ENCODE measurements at regions not wholly inside any gene's neighbourhood (a gene's known extent, or its start where the extent isn't known, plus 50 kb on each side); places are given as distances from the start of the nearest gene placed in this dataset.
"Not testable (repeated sequence)": the region's sequence is repeated elsewhere in the genome, so short reads cannot be mapped to it uniquely, and the experiment has no call there.

- H3K9me3 ChIP-seq (replicated peaks in 1 of 2; ENCODE audit: control insufficient read depth in 2 of 2, insufficient read depth in 1 of 2, low read depth in 1 of 2, low read length in 2 of 2); DNase-seq (ENCODE audit: low spot score); H3K23ac ChIP-seq (ENCODE audit: low read depth, low read length, poor library complexity); H2BK15ac ChIP-seq (ENCODE audit: low read length); H3K4me2 ChIP-seq (ENCODE audit: insufficient read depth, low read length, poor library complexity, severe bottlenecking); H2AFZ ChIP-seq (ENCODE audit: low read length); H3K79me1 ChIP-seq (ENCODE audit: low read depth, low read length); H3K14ac ChIP-seq (ENCODE audit: low read length); H3K4me1 ChIP-seq (ENCODE audit: control insufficient read depth in 2 of 2, insufficient read depth in 1 of 2, low read depth in 1 of 2, low read length in 2 of 2); H3K18ac ChIP-seq (ENCODE audit: low read length); H2BK5ac ChIP-seq (ENCODE audit: low read length); H3K27me3 ChIP-seq (ENCODE audit: control insufficient read depth in 3 of 3, insufficient read depth in 3 of 3, low read depth in 1 of 3, low read length in 3 of 3); H3K4ac ChIP-seq (ENCODE audit: low read length); H3K9ac ChIP-seq (ENCODE audit: low read depth, low read length, poor library complexity); H2BK120ac ChIP-seq (ENCODE audit: low read depth, low read length); H4K91ac ChIP-seq (ENCODE audit: low read depth, low read length, poor library complexity); H3K36me3 ChIP-seq (replicated peaks in 1 of 2; ENCODE audit: control insufficient read depth in 2 of 2, insufficient read depth in 2 of 2, low read length in 2 of 2); H2AK5ac ChIP-seq (ENCODE audit: low read depth, low read length); H4K8ac ChIP-seq (ENCODE audit: low read depth, low read length); H3K4me3 ChIP-seq (ENCODE audit: low read length in 2 of 2); H2BK12ac ChIP-seq (ENCODE audit: low read length); H3K27ac ChIP-seq (replicated peaks; ENCODE audit: low read length): not testable (repeated sequence)
Measured at GRCh38 chr9:42442680-42443079, 259.2 kb downstream of the SPATA31A6 start.

GRCh38 chr9:42443414-42443813, 260.0 kb downstream of the SPATA31A6 start:
- H3K4me2 ChIP-seq (ENCODE audit: insufficient read depth, low read length, poor library complexity, severe bottlenecking); H3K4me1 ChIP-seq (ENCODE audit: control insufficient read depth in 2 of 2, insufficient read depth in 1 of 2, low read depth in 1 of 2, low read length in 2 of 2); H3K4ac ChIP-seq (ENCODE audit: low read length); H2AK5ac ChIP-seq (ENCODE audit: low read depth, low read length); H4K91ac ChIP-seq (ENCODE audit: low read depth, low read length, poor library complexity); H3K79me1 ChIP-seq (ENCODE audit: low read depth, low read length); H3K23ac ChIP-seq (ENCODE audit: low read depth, low read length, poor library complexity); H3K9me3 ChIP-seq (replicated peaks in 1 of 2; ENCODE audit: control insufficient read depth in 2 of 2, insufficient read depth in 1 of 2, low read depth in 1 of 2, low read length in 2 of 2); DNase-seq (ENCODE audit: low spot score); H3K36me3 ChIP-seq (replicated peaks in 1 of 2; ENCODE audit: control insufficient read depth in 2 of 2, insufficient read depth in 2 of 2, low read length in 2 of 2); H3K27ac ChIP-seq (replicated peaks; ENCODE audit: low read length); H3K27me3 ChIP-seq (ENCODE audit: control insufficient read depth in 3 of 3, insufficient read depth in 3 of 3, low read depth in 1 of 3, low read length in 3 of 3); H3K18ac ChIP-seq (ENCODE audit: low read length); H2BK15ac ChIP-seq (ENCODE audit: low read length); H4K8ac ChIP-seq (ENCODE audit: low read depth, low read length); H3K9ac ChIP-seq (ENCODE audit: low read depth, low read length, poor library complexity); H3K4me3 ChIP-seq (ENCODE audit: low read length in 2 of 2); H3K14ac ChIP-seq (ENCODE audit: low read length); H2BK5ac ChIP-seq (ENCODE audit: low read length); H2BK12ac ChIP-seq (ENCODE audit: low read length); H2BK120ac ChIP-seq (ENCODE audit: low read depth, low read length): not testable (repeated sequence)
- H2AFZ ChIP-seq (ENCODE audit: low read length), result peak overlapping the region; percentile 7
- WGBS, 2 donors (ENCODE audit: extremely low coverage in 2 of 2, insufficient read length in 2 of 2, insufficient replicate concordance in 1 of 2), result no CpG with 5 or more reads among the region's 2 CpGs

GRCh38 chr9:42461436-42461835, 278.0 kb downstream of the SPATA31A6 start:
- H3K9me3 ChIP-seq (replicated peaks in 1 of 2; ENCODE audit: control insufficient read depth in 2 of 2, insufficient read depth in 1 of 2, low read depth in 1 of 2, low read length in 2 of 2); H3K27ac ChIP-seq (replicated peaks; ENCODE audit: low read length); H3K79me1 ChIP-seq (ENCODE audit: low read depth, low read length); H3K4ac ChIP-seq (ENCODE audit: low read length); H4K91ac ChIP-seq (ENCODE audit: low read depth, low read length, poor library complexity); H2AK5ac ChIP-seq (ENCODE audit: low read depth, low read length); H2BK15ac ChIP-seq (ENCODE audit: low read length); H3K4me1 ChIP-seq (ENCODE audit: control insufficient read depth in 2 of 2, insufficient read depth in 1 of 2, low read depth in 1 of 2, low read length in 2 of 2); H3K14ac ChIP-seq (ENCODE audit: low read length); H4K8ac ChIP-seq (ENCODE audit: low read depth, low read length); H3K27me3 ChIP-seq (ENCODE audit: control insufficient read depth in 3 of 3, insufficient read depth in 3 of 3, low read depth in 1 of 3, low read length in 3 of 3); H3K4me2 ChIP-seq (ENCODE audit: insufficient read depth, low read length, poor library complexity, severe bottlenecking); H2BK12ac ChIP-seq (ENCODE audit: low read length); H3K23ac ChIP-seq (ENCODE audit: low read depth, low read length, poor library complexity); H3K9ac ChIP-seq (ENCODE audit: low read depth, low read length, poor library complexity); H3K18ac ChIP-seq (ENCODE audit: low read length); H2BK120ac ChIP-seq (ENCODE audit: low read depth, low read length); DNase-seq (ENCODE audit: low spot score); H2AFZ ChIP-seq (ENCODE audit: low read length); H3K36me3 ChIP-seq (replicated peaks in 1 of 2; ENCODE audit: control insufficient read depth in 2 of 2, insufficient read depth in 2 of 2, low read length in 2 of 2); H3K4me3 ChIP-seq (ENCODE audit: low read length in 2 of 2); H2BK5ac ChIP-seq (ENCODE audit: low read length): not testable (repeated sequence)
- WGBS, 2 donors (ENCODE audit: extremely low coverage in 2 of 2, insufficient read length in 2 of 2, insufficient replicate concordance in 1 of 2), result no CpG with 5 or more reads among the region's 2 CpGs

GRCh38 chr9:42461863-42462262, 278.4 kb downstream of the SPATA31A6 start:
- H3K23ac ChIP-seq (ENCODE audit: low read depth, low read length, poor library complexity); H4K91ac ChIP-seq (ENCODE audit: low read depth, low read length, poor library complexity); H2BK15ac ChIP-seq (ENCODE audit: low read length); H3K9me3 ChIP-seq (replicated peaks in 1 of 2; ENCODE audit: control insufficient read depth in 2 of 2, insufficient read depth in 1 of 2, low read depth in 1 of 2, low read length in 2 of 2); H3K4me2 ChIP-seq (ENCODE audit: insufficient read depth, low read length, poor library complexity, severe bottlenecking); H4K8ac ChIP-seq (ENCODE audit: low read depth, low read length); H3K79me1 ChIP-seq (ENCODE audit: low read depth, low read length); H2BK120ac ChIP-seq (ENCODE audit: low read depth, low read length); H3K36me3 ChIP-seq (replicated peaks in 1 of 2; ENCODE audit: control insufficient read depth in 2 of 2, insufficient read depth in 2 of 2, low read length in 2 of 2); H3K4me1 ChIP-seq (ENCODE audit: control insufficient read depth in 2 of 2, insufficient read depth in 1 of 2, low read depth in 1 of 2, low read length in 2 of 2); H2AK5ac ChIP-seq (ENCODE audit: low read depth, low read length); H2AFZ ChIP-seq (ENCODE audit: low read length); H3K18ac ChIP-seq (ENCODE audit: low read length); H3K14ac ChIP-seq (ENCODE audit: low read length); H3K27me3 ChIP-seq (ENCODE audit: control insufficient read depth in 3 of 3, insufficient read depth in 3 of 3, low read depth in 1 of 3, low read length in 3 of 3); H3K4me3 ChIP-seq (ENCODE audit: low read length in 2 of 2); H3K27ac ChIP-seq (replicated peaks; ENCODE audit: low read length); DNase-seq (ENCODE audit: low spot score); H3K4ac ChIP-seq (ENCODE audit: low read length); H2BK5ac ChIP-seq (ENCODE audit: low read length); H3K9ac ChIP-seq (ENCODE audit: low read depth, low read length, poor library complexity); H2BK12ac ChIP-seq (ENCODE audit: low read length): not testable (repeated sequence)
- WGBS, 2 donors (ENCODE audit: extremely low coverage in 2 of 2, insufficient read length in 2 of 2, insufficient replicate concordance in 1 of 2), result no CpG with 5 or more reads among the region's 1 CpG

All from neuronal stem cell (in vitro differentiated cells).